SK-N-SH treated with all-trans-retinoic acid at 6 μM for 48 hours (cell line): ENCODE measurements at regions not wholly inside any gene's neighbourhood (a gene's known extent, or its start where the extent isn't known, plus 50 kb on each side); places are given as distances from the start of the nearest gene placed in this dataset.

Experiments used
- ATAC-seq: fragments of 200-7000 bp; cut with Tn5 transposase; 3 replicates; pipeline ENCODE4 v1.9.1; 2020; ENCODE audit warnings: mild to moderate bottlenecking, moderate library complexity
- ARNTL ChIP-seq: fragments of 450-650 bp; formaldehyde crosslinking; IDR thresholded peaks from 2 replicates; pipeline ENCODE4 v1.5.0; 2020; ENCODE audit warnings: low read depth, mild to moderate bottlenecking, moderate library complexity, borderline replicate concordance
- BACH2 ChIP-seq: fragments of 250-450 bp; sonication (Bioruptor Pico); IDR thresholded peaks from 2 replicates; pipeline ENCODE4 v1.9.0; 2021; ENCODE audit warnings: mild to moderate bottlenecking, borderline replicate concordance
- CREB5 ChIP-seq: fragments of 250-450 bp; sonication (Bioruptor Pico); IDR thresholded peaks from 2 replicates; pipeline ENCODE4 v1.5.1; 2020; ENCODE audit warnings: low read depth, mild to moderate bottlenecking, moderate library complexity
- CSDC2 ChIP-seq: fragments of 250-450 bp; sonication (Bioruptor Pico); IDR thresholded peaks from 2 replicates; pipeline ENCODE4 v1.5.0; 2020; ENCODE audit warnings: mild to moderate bottlenecking, moderate library complexity
- CSRNP3 ChIP-seq: fragments of 250-450 bp; sonication (Bioruptor Pico); IDR thresholded peaks from 2 replicates; pipeline ENCODE4 v1.5.1; 2021; ENCODE audit warnings: mild to moderate bottlenecking, moderate library complexity
- ESRRG ChIP-seq: fragments of 250-450 bp; sonication (Bioruptor Pico); IDR thresholded peaks from 2 replicates; pipeline ENCODE4 v1.6.1; 2021; ENCODE audit warnings: mild to moderate bottlenecking
- ISL1 ChIP-seq: fragments of 250-450 bp; sonication (Bioruptor Pico); IDR thresholded peaks from 2 replicates; pipeline ENCODE4 v2.1.2; 2022; ENCODE audit warnings: mild to moderate bottlenecking, moderate library complexity
- OSR1 ChIP-seq: fragments of 250-450 bp; sonication (Bioruptor Pico); IDR thresholded peaks from 2 replicates; pipeline ENCODE4 v1.8.0; 2022; ENCODE audit warnings: moderate library complexity, mild to moderate bottlenecking, inconsistent platforms
- PATZ1 ChIP-seq: fragments of 250-450 bp; sonication (Bioruptor Pico); IDR thresholded peaks from 2 replicates; pipeline ENCODE4 v1.8.0; 2020; ENCODE audit warnings: mild to moderate bottlenecking, moderate library complexity, borderline replicate concordance
- POU6F1 ChIP-seq: fragments of 250-450 bp; sonication (Bioruptor Pico); IDR thresholded peaks from 2 replicates; pipeline ENCODE4 v1.8.0; 2021; ENCODE audit warnings: low read depth, mild to moderate bottlenecking, moderate library complexity, borderline replicate concordance
- PPARA ChIP-seq: fragments of 250-450 bp; sonication (Bioruptor Pico); IDR thresholded peaks from 2 replicates; pipeline ENCODE4 v1.5.0; 2020; ENCODE audit warnings: mild to moderate bottlenecking, borderline replicate concordance
- RARB ChIP-seq: fragments of 250-450 bp; sonication (Bioruptor Pico); IDR thresholded peaks from 2 replicates; pipeline ENCODE4 v1.8.0; 2021; ENCODE audit warnings: mild to moderate bottlenecking, moderate library complexity
- SNAI2 ChIP-seq: fragments of 250-450 bp; sonication (Bioruptor Pico); IDR thresholded peaks from 2 replicates; pipeline ENCODE4 v1.5.0; 2020; ENCODE audit warnings: mild to moderate bottlenecking, moderate library complexity
- TOX ChIP-seq: fragments of 250-450 bp; sonication (Bioruptor Pico); IDR thresholded peaks from 2 replicates; pipeline ENCODE4 v1.8.0; 2021; ENCODE audit warnings: mild to moderate bottlenecking, moderate library complexity, borderline replicate concordance
- TSHZ2 ChIP-seq: fragments of 250-450 bp; sonication (Bioruptor Pico); IDR thresholded peaks from 2 replicates; pipeline ENCODE4 v1.5.0; 2020; ENCODE audit warnings: mild to moderate bottlenecking, moderate library complexity
- ZC3H10 ChIP-seq: fragments of 250-450 bp; sonication (Bioruptor Pico); IDR thresholded peaks from 2 replicates; pipeline ENCODE4 v1.5.1; 2021; ENCODE audit warnings: mild to moderate bottlenecking, moderate library complexity
- ZFP3 ChIP-seq: fragments of 250-450 bp; sonication (Bioruptor Pico); IDR thresholded peaks from 2 replicates; pipeline ENCODE4 v1.5.0; 2020; ENCODE audit warnings: mild to moderate bottlenecking, moderate library complexity
- ZFP30 ChIP-seq: fragments of 450-650 bp; formaldehyde crosslinking; IDR thresholded peaks from 2 replicates; pipeline ENCODE4 v1.5.0; 2022; ENCODE audit warnings: mild to moderate bottlenecking, moderate library complexity
- ZNF565 ChIP-seq: fragments of 450-650 bp; formaldehyde crosslinking; conservative IDR thresholded peaks from 2 replicates; pipeline ENCODE4 v1.5.0; 2020; ENCODE audit warnings: low read depth, mild to moderate bottlenecking, moderate library complexity
- ZNF70 ChIP-seq: fragments of 450-650 bp; formaldehyde crosslinking; IDR thresholded peaks from 2 replicates; pipeline ENCODE4 v1.5.0; 2020; ENCODE audit warnings: mild to moderate bottlenecking, moderate library complexity
- ZNF8 ChIP-seq: fragments of 450-650 bp; formaldehyde crosslinking; IDR thresholded peaks from 2 replicates; pipeline ENCODE4 v1.5.0; 2020; ENCODE audit warnings: mild to moderate bottlenecking, moderate library complexity

- TF ChIP-seq TSHZ2 (CRISPR knock-in tag) (no peak), ISL1 (no peak)
Measured at GRCh38 chr4:110933341-110933740, 310.5 kb upstream of the PITX2 start (continued).

- no peak for ATAC-seq
- TF ChIP-seq ZFP30 (CRISPR knock-in tag): no peak
- TF ChIP-seq ZC3H10 (CRISPR knock-in tag): no peak
- TF ChIP-seq ESRRG (CRISPR knock-in tag): no peak
- no peak for TF ChIP-seq BACH2 (CRISPR knock-in tag)
- no peak for TF ChIP-seq ZNF70 (CRISPR knock-in tag)
- no peak for TF ChIP-seq CREB5 (CRISPR knock-in tag)
- TF ChIP-seq ZNF565: no peak
- TF ChIP-seq ISL1: no peak
- no peak for TF ChIP-seq OSR1 (CRISPR knock-in tag)
- TF ChIP-seq CSDC2: no peak
Measured at GRCh38 chr4:110944501-110944900, 321.6 kb upstream of the PITX2 start.

- no peak for TF ChIP-seq ZNF8 (CRISPR knock-in tag)
- TF ChIP-seq ZFP30 (CRISPR knock-in tag): no peak
- no peak for TF ChIP-seq CSRNP3 (CRISPR knock-in tag)
- TF ChIP-seq ISL1: no peak
- no peak for TF ChIP-seq PATZ1 (CRISPR knock-in tag)
- TF ChIP-seq TSHZ2 (CRISPR knock-in tag): no peak
- TF ChIP-seq SNAI2 (CRISPR knock-in tag): no peak
Measured at GRCh38 chr4:110945600-110945999, 322.7 kb upstream of the PITX2 start.

GRCh38 chr4:110949542-110949941, 326.7 kb upstream of the PITX2 start:
- ATAC-seq: no peak
- TF ChIP-seq POU6F1 (CRISPR knock-in tag) (no peak), ARNTL (CRISPR knock-in tag) (no peak), TOX (CRISPR knock-in tag) (no peak), PPARA (CRISPR knock-in tag) (no peak), SNAI2 (CRISPR knock-in tag) (no peak), CREB5 (CRISPR knock-in tag) (no peak), OSR1 (CRISPR knock-in tag) (no peak), RARB (CRISPR knock-in tag) (no peak), ZNF70 (CRISPR knock-in tag) (no peak), ZFP3 (CRISPR knock-in tag) (no peak), ZFP30 (CRISPR knock-in tag) (no peak), ESRRG (CRISPR knock-in tag) (no peak), ZNF8 (CRISPR knock-in tag) (no peak)

More at GRCh38 chr4:110945600-110945999, 322.7 kb upstream of the PITX2 start:
- no peak for ATAC-seq
